DOHH2 (cell line): ENCODE measurements at regions not wholly inside any gene's neighbourhood (a gene's known extent, or its start where the extent isn't known, plus 50 kb on each side); places are given as distances from the start of the nearest gene placed in this dataset.

Experiments
- CTCF ChIP-seq: fragments of 200-600 bp; sonication (generic); IDR thresholded peaks from one replicate; pipeline ENCODE4 v1.5.1; 2014; ENCODE audit warnings: antibody characterized with exemption, mild to moderate bottlenecking, low read depth, low read length; ENCODE audit not compliant: poor library complexity, severe bottlenecking
- EZH2phosphoT487 ChIP-seq: fragments of 200-600 bp; sonication (generic); IDR thresholded peaks from 2 replicates; pipeline ENCODE4 v1.6.1; 2017; ENCODE audit warnings: borderline replicate concordance, mild to moderate bottlenecking, antibody characterized with exemption, low read length, moderate library complexity, mixed read lengths

- TF ChIP-seq CTCF = no peak
- TF ChIP-seq EZH2phosphoT487 = no peak
Measured at GRCh38 chr10:36583690-36584089, 541.7 kb upstream of the ANKRD30A start.
